ENCODE measurements at regions not wholly inside any gene's neighbourhood (a gene's known extent, or its start where the extent isn't known, plus 50 kb on each side); places are given as distances from the start of the nearest gene placed in this dataset.

DNA sequence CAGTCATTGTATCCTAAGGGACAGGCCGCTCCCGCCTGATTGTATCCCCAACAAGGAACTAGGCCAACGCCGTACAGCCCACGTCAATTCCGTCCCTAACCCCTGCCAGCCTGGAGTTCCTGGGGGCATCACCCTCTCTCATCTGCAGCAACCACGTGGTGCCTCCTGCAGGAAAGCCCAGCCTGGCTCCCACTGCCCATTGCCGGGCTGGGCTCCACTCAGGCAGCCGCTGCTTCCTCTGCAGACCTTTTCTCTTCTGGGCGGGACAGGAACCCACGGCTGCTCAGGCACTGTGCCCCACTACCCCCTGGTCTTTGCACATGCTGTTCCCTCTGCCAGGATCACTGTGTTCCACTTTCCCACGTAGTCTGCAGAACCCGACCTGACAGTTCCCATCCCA lies 212.2 kb downstream of the TFCP2L1 start:
- TF ChIP-seq CTCF (IDR thresholded peaks at IDR 0.05) (no peak), HOXA7 (CRISPR knock-in tag; IDR thresholded peaks at IDR 0.05) (no peak), CHD2 (IDR thresholded peaks at IDR 0.05; ENCODE audit: low read length, partially characterized antibody) (no peak), POLR2A (IDR thresholded peaks at IDR 0.05; ENCODE audit: low read length) (no peak), RCOR1 (IDR thresholded peaks at IDR 0.05; ENCODE audit: low read depth, low read length) (no peak), CEBPB (IDR thresholded peaks at IDR 0.05) (no peak), EP300 (IDR thresholded peaks at IDR 0.05) (no peak), ATOH8 (CRISPR knock-in tag; IDR thresholded peaks at IDR 0.05; ENCODE audit: low read depth) (no peak)
- TF ChIP-seq, protein P1, sequence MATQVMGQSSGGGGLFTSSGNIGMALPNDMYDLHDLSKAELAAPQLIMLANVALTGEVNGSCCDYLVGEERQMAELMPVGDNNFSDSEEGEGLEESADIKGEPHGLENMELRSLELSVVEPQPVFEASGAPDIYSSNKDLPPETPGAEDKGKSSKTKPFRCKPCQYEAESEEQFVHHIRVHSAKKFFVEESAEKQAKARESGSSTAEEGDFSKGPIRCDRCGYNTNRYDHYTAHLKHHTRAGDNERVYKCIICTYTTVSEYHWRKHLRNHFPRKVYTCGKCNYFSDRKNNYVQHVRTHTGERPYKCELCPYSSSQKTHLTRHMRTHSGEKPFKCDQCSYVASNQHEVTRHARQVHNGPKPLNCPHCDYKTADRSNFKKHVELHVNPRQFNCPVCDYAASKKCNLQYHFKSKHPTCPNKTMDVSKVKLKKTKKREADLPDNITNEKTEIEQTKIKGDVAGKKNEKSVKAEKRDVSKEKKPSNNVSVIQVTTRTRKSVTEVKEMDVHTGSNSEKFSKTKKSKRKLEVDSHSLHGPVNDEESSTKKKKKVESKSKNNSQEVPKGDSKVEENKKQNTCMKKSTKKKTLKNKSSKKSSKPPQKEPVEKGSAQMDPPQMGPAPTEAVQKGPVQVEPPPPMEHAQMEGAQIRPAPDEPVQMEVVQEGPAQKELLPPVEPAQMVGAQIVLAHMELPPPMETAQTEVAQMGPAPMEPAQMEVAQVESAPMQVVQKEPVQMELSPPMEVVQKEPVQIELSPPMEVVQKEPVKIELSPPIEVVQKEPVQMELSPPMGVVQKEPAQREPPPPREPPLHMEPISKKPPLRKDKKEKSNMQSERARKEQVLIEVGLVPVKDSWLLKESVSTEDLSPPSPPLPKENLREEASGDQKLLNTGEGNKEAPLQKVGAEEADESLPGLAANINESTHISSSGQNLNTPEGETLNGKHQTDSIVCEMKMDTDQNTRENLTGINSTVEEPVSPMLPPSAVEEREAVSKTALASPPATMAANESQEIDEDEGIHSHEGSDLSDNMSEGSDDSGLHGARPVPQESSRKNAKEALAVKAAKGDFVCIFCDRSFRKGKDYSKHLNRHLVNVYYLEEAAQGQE (IDR thresholded peaks at IDR 0.05) = no peak
- TF ChIP-seq, protein P2, sequence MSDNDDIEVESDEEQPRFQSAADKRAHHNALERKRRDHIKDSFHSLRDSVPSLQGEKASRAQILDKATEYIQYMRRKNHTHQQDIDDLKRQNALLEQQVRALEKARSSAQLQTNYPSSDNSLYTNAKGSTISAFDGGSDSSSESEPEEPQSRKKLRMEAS (IDR thresholded peaks at IDR 0.05) = no peak
